SK-N-SH treated with all-trans-retinoic acid at 6 μM for 48 hours (cell line): ENCODE measurements at regions not wholly inside any gene's neighbourhood (a gene's known extent, or its start where the extent isn't known, plus 50 kb on each side); places are given as distances from the start of the nearest gene placed in this dataset.

Experiments
- ESRRG ChIP-seq: fragments of 250-450 bp; sonication (Bioruptor Pico); IDR thresholded peaks from 2 replicates; pipeline ENCODE4 v1.6.1; 2021; ENCODE audit warnings: mild to moderate bottlenecking
- ISL1 ChIP-seq: fragments of 250-450 bp; sonication (Bioruptor Pico); IDR thresholded peaks from 2 replicates; pipeline ENCODE4 v2.1.2; 2022; ENCODE audit warnings: mild to moderate bottlenecking, moderate library complexity
- OSR1 ChIP-seq: fragments of 250-450 bp; sonication (Bioruptor Pico); IDR thresholded peaks from 2 replicates; pipeline ENCODE4 v1.8.0; 2022; ENCODE audit warnings: moderate library complexity, mild to moderate bottlenecking, inconsistent platforms
- PATZ1 ChIP-seq: fragments of 250-450 bp; sonication (Bioruptor Pico); IDR thresholded peaks from 2 replicates; pipeline ENCODE4 v1.8.0; 2020; ENCODE audit warnings: mild to moderate bottlenecking, moderate library complexity, borderline replicate concordance
- PPARA ChIP-seq: fragments of 250-450 bp; sonication (Bioruptor Pico); IDR thresholded peaks from 2 replicates; pipeline ENCODE4 v1.5.0; 2020; ENCODE audit warnings: mild to moderate bottlenecking, borderline replicate concordance
- RARB ChIP-seq: fragments of 250-450 bp; sonication (Bioruptor Pico); IDR thresholded peaks from 2 replicates; pipeline ENCODE4 v1.8.0; 2021; ENCODE audit warnings: mild to moderate bottlenecking, moderate library complexity
- TOX ChIP-seq: fragments of 250-450 bp; sonication (Bioruptor Pico); IDR thresholded peaks from 2 replicates; pipeline ENCODE4 v1.8.0; 2021; ENCODE audit warnings: mild to moderate bottlenecking, moderate library complexity, borderline replicate concordance
- ZC3H10 ChIP-seq: fragments of 250-450 bp; sonication (Bioruptor Pico); IDR thresholded peaks from 2 replicates; pipeline ENCODE4 v1.5.1; 2021; ENCODE audit warnings: mild to moderate bottlenecking, moderate library complexity
- ZFP3 ChIP-seq: fragments of 250-450 bp; sonication (Bioruptor Pico); IDR thresholded peaks from 2 replicates; pipeline ENCODE4 v1.5.0; 2020; ENCODE audit warnings: mild to moderate bottlenecking, moderate library complexity
- ZFP30 ChIP-seq: fragments of 450-650 bp; formaldehyde crosslinking; IDR thresholded peaks from 2 replicates; pipeline ENCODE4 v1.5.0; 2022; ENCODE audit warnings: mild to moderate bottlenecking, moderate library complexity
- ZNF565 ChIP-seq: fragments of 450-650 bp; formaldehyde crosslinking; conservative IDR thresholded peaks from 2 replicates; pipeline ENCODE4 v1.5.0; 2020; ENCODE audit warnings: low read depth, mild to moderate bottlenecking, moderate library complexity
- ZNF70 ChIP-seq: fragments of 450-650 bp; formaldehyde crosslinking; IDR thresholded peaks from 2 replicates; pipeline ENCODE4 v1.5.0; 2020; ENCODE audit warnings: mild to moderate bottlenecking, moderate library complexity
- TF ChIP-seq, protein P1 (sequence below): fragments of 250-450 bp; sonication (Bioruptor Pico); IDR thresholded peaks from 2 replicates; pipeline ENCODE4 v1.5.1; 2020; ENCODE audit warnings: low read depth, mild to moderate bottlenecking, moderate library complexity
- TF ChIP-seq, protein P2 (sequence below): fragments of 250-450 bp; sonication (Bioruptor Pico); IDR thresholded peaks from 2 replicates; pipeline ENCODE4 v1.5.0; 2020; ENCODE audit warnings: mild to moderate bottlenecking, moderate library complexity

DNA sequence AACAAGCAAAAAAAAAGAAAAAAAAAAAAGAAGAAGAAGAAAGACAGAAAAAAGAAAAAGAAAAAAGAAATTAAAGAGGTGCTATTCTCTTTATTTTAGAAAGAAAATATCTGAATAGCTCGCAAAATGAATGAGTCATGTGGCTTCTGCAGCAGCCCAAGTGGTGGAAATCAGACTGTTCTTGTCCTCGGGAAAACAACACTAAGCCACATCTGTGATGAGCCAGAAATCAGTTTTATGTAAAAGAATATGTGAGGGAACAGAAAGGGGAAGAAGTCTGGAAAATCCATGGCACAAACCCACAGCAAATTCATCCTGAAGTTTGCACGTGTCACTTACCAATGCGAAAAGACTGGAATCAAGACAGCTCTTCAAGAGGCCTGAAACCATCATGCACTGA is 118.7 kb upstream of the GAS1 start:
- no peak for TF ChIP-seq PATZ1 (CRISPR knock-in tag)
- TF ChIP-seq RARB (CRISPR knock-in tag): no peak
- TF ChIP-seq ZFP30: no peak
- no peak for TF ChIP-seq ESRRG (CRISPR knock-in tag)
- TF ChIP-seq ZC3H10 (CRISPR knock-in tag): no peak
- TF ChIP-seq ISL1 (CRISPR knock-in tag): no peak
- no peak for TF ChIP-seq PPARA
- no peak for TF ChIP-seq OSR1 (CRISPR knock-in tag)
- TF ChIP-seq, protein P1, sequence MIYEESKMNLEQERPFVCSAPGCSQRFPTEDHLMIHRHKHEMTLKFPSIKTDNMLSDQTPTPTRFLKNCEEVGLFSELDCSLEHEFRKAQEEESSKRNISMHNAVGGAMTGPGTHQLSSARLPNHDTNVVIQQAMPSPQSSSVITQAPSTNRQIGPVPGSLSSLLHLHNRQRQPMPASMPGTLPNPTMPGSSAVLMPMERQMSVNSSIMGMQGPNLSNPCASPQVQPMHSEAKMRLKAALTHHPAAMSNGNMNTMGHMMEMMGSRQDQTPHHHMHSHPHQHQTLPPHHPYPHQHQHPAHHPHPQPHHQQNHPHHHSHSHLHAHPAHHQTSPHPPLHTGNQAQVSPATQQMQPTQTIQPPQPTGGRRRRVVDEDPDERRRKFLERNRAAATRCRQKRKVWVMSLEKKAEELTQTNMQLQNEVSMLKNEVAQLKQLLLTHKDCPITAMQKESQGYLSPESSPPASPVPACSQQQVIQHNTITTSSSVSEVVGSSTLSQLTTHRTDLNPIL (CRISPR knock-in tag): no peak
- no peak for TF ChIP-seq ZNF70 (CRISPR knock-in tag)
- TF ChIP-seq ZNF565 (CRISPR knock-in tag): no peak
- TF ChIP-seq, protein P2, sequence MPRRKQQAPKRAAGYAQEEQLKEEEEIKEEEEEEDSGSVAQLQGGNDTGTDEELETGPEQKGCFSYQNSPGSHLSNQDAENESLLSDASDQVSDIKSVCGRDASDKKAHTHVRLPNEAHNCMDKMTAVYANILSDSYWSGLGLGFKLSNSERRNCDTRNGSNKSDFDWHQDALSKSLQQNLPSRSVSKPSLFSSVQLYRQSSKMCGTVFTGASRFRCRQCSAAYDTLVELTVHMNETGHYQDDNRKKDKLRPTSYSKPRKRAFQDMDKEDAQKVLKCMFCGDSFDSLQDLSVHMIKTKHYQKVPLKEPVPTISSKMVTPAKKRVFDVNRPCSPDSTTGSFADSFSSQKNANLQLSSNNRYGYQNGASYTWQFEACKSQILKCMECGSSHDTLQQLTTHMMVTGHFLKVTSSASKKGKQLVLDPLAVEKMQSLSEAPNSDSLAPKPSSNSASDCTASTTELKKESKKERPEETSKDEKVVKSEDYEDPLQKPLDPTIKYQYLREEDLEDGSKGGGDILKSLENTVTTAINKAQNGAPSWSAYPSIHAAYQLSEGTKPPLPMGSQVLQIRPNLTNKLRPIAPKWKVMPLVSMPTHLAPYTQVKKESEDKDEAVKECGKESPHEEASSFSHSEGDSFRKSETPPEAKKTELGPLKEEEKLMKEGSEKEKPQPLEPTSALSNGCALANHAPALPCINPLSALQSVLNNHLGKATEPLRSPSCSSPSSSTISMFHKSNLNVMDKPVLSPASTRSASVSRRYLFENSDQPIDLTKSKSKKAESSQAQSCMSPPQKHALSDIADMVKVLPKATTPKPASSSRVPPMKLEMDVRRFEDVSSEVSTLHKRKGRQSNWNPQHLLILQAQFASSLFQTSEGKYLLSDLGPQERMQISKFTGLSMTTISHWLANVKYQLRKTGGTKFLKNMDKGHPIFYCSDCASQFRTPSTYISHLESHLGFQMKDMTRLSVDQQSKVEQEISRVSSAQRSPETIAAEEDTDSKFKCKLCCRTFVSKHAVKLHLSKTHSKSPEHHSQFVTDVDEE: no peak
- TF ChIP-seq ZFP3 (CRISPR knock-in tag): no peak
- TF ChIP-seq TOX (CRISPR knock-in tag): no peak
